H9 (cell line): ENCODE measurements at regions not wholly inside any gene's neighbourhood (a gene's known extent, or its start where the extent isn't known, plus 50 kb on each side); places are given as distances from the start of the nearest gene placed in this dataset.

Experiments used
- DNase-seq: peaks from one replicate; pipeline ENCODE4 v3.0.0-alpha.2; 2017
- H2AFZ ChIP-seq: one replicate; pipeline ENCODE4 v1.6.1; 2013; ENCODE audit warnings: mild to moderate bottlenecking, low read length, control low read depth, moderate library complexity
- H2AK5ac ChIP-seq: 2 replicates; pipeline ENCODE4 v1.6.1; 2013; ENCODE audit warnings: low read length, control low read depth, mixed read lengths; ENCODE audit not compliant: insufficient read length
- H2BK120ac ChIP-seq: one replicate; pipeline ENCODE4 v1.6.1; 2013; ENCODE audit warnings: low read depth, mild to moderate bottlenecking, low read length, control low read depth, inconsistent platforms; ENCODE audit not compliant: poor library complexity, severe bottlenecking
- H2BK12ac ChIP-seq: 2 replicates; pipeline ENCODE4 v1.6.1; 2013; ENCODE audit warnings: low read length, control low read depth, mixed read lengths, low read depth; ENCODE audit not compliant: insufficient read length
- H2BK15ac ChIP-seq: 2 replicates; pipeline ENCODE4 v1.6.1; 2013; ENCODE audit warnings: low read depth, low read length, control low read depth
- H2BK20ac ChIP-seq: one replicate; pipeline ENCODE4 v1.6.1; 2013; ENCODE audit warnings: low read depth, mild to moderate bottlenecking, low read length, control low read depth, inconsistent platforms; ENCODE audit not compliant: poor library complexity, severe bottlenecking
- H2BK5ac ChIP-seq: 2 replicates; pipeline ENCODE4 v1.6.1; 2013; ENCODE audit warnings: low read length, control low read depth, mixed read lengths; ENCODE audit not compliant: insufficient read length
- H3K14ac ChIP-seq: 2 replicates; pipeline ENCODE4 v1.6.1; 2013; ENCODE audit warnings: low read length, control low read depth; ENCODE audit not compliant: insufficient read depth
- H3K18ac ChIP-seq: 2 replicates; pipeline ENCODE4 v1.6.1; 2013; ENCODE audit warnings: low read depth, mild to moderate bottlenecking, mixed read lengths, low read length, control low read depth; ENCODE audit not compliant: insufficient read length
- H3K23ac ChIP-seq: 2 replicates; pipeline ENCODE4 v1.6.1; 2013; ENCODE audit warnings: low read length, control low read depth, mixed read lengths, low read depth; ENCODE audit not compliant: insufficient read length
- H3K23me2 ChIP-seq: 2 replicates; pipeline ENCODE4 v1.6.1; 2013; ENCODE audit warnings: low read depth, mild to moderate bottlenecking, mixed read lengths, low read length, control low read depth; ENCODE audit not compliant: insufficient read length, poor library complexity, severe bottlenecking
- H3K27ac ChIP-seq: 2 replicates; pipeline ENCODE4 v1.5.1; 2013; ENCODE audit warnings: low read length, control low read depth, mixed read lengths, low read depth; ENCODE audit not compliant: insufficient read length
- H3K27me3 ChIP-seq: 2 replicates; pipeline ENCODE4 v1.6.1; 2013; ENCODE audit warnings: low read length, control low read depth, inconsistent platforms; ENCODE audit not compliant: insufficient read depth
- H3K4ac ChIP-seq: 2 replicates; pipeline ENCODE4 v1.6.1; 2013; ENCODE audit warnings: low read depth, mild to moderate bottlenecking, control low read depth, inconsistent platforms, low read length, moderate library complexity
- H3K4me1 ChIP-seq: 2 replicates; pipeline ENCODE4 v1.6.1; 2013; ENCODE audit warnings: low read length, control low read depth, inconsistent platforms; ENCODE audit not compliant: insufficient read depth
- H3K4me2 ChIP-seq: 2 replicates; pipeline ENCODE4 v1.6.1; 2013; ENCODE audit warnings: low read length, control low read depth, mixed read lengths; ENCODE audit not compliant: insufficient read length, insufficient read depth
- H3K56ac ChIP-seq: 2 replicates; pipeline ENCODE4 v1.6.1; 2013; ENCODE audit warnings: low read depth, mild to moderate bottlenecking, mixed read lengths, low read length, control low read depth; ENCODE audit not compliant: insufficient read length
- H3K79me1 ChIP-seq: 2 replicates; pipeline ENCODE4 v1.6.1; 2013; ENCODE audit warnings: low read depth, mild to moderate bottlenecking, moderate library complexity, low read length, control low read depth, inconsistent platforms; ENCODE audit not compliant: insufficient read depth, poor library complexity, severe bottlenecking
- H3K79me2 ChIP-seq: 2 replicates; pipeline ENCODE4 v1.6.1; 2013; ENCODE audit warnings: low read length, control low read depth, inconsistent platforms; ENCODE audit not compliant: insufficient read depth
- H3K9ac ChIP-seq: 2 replicates; pipeline ENCODE4 v1.6.1; 2013; ENCODE audit warnings: low read length, control low read depth, mixed read lengths; ENCODE audit not compliant: insufficient read length; ENCODE audit errors: extremely low read depth
- H3K9me3 ChIP-seq: one replicate; pipeline ENCODE4 v1.6.1; 2013; ENCODE audit warnings: low read depth, low read length, inconsistent platforms; ENCODE audit not compliant: control insufficient read depth
- H3T11ph ChIP-seq: one replicate; pipeline ENCODE4 v1.6.1; 2013; ENCODE audit warnings: mild to moderate bottlenecking, low read length, control low read depth, inconsistent platforms
- H4K20me1 ChIP-seq: one replicate; pipeline ENCODE4 v1.6.1; 2013; ENCODE audit not compliant: control insufficient read depth, insufficient read length, insufficient read depth
- H4K5ac ChIP-seq: 2 replicates; pipeline ENCODE4 v1.6.1; 2013; ENCODE audit warnings: low read depth, mild to moderate bottlenecking, mixed read lengths, low read length, control low read depth; ENCODE audit not compliant: insufficient read length
- H4K8ac ChIP-seq: replicated peaks from 2 replicates; pipeline ENCODE4 v1.6.1; 2013; ENCODE audit warnings: low read length, control low read depth, mixed read lengths, low read depth; ENCODE audit not compliant: insufficient read length
- H4K91ac ChIP-seq: 2 replicates; pipeline ENCODE4 v1.6.1; 2013; ENCODE audit warnings: low read depth, mild to moderate bottlenecking, moderate library complexity, mixed read lengths, low read length, control low read depth; ENCODE audit not compliant: insufficient read length
- H3K27ac Mint-ChIP-seq, 3 experiments: 2 replicates in 2 of 3; 3 replicates in 1 of 3; pipeline ENCODE4 v1.8.0; 2020 to 2021; ENCODE audit warnings: mixed read lengths in 3 of 3, mild to moderate bottlenecking in 1 of 3, moderate library complexity in 1 of 3
- H3K27me3 Mint-ChIP-seq: 2 replicates; pipeline ENCODE4 v1.8.0; 2021; ENCODE audit warnings: low read depth, mild to moderate bottlenecking, moderate library complexity, mixed read lengths
- H3K36me3 Mint-ChIP-seq, 3 experiments: 2 replicates in 2 of 3; 3 replicates in 1 of 3; pipeline ENCODE4 v1.8.0; 2020 to 2021; ENCODE audit warnings: low read depth in 3 of 3, mixed read lengths in 3 of 3; ENCODE audit not compliant: insufficient read depth in 1 of 3
- H3K4me1 Mint-ChIP-seq, 2 experiments: 2 replicates each; pipeline ENCODE4 v1.8.0; 2020; ENCODE audit warnings: mixed read lengths in 2 of 2
- H3K4me3 Mint-ChIP-seq, 2 experiments: 2 replicates in 1 of 2; 3 replicates in 1 of 2; pipeline ENCODE4 v1.8.0; 2020 to 2021; ENCODE audit warnings: mild to moderate bottlenecking in 2 of 2, mixed read lengths in 2 of 2, moderate library complexity in 1 of 2
- H3K9me3 Mint-ChIP-seq, 2 experiments: 2 replicates in 1 of 2; 3 replicates in 1 of 2; pipeline ENCODE4 v1.8.0; 2020; ENCODE audit warnings: mild to moderate bottlenecking in 2 of 2, mixed read lengths in 2 of 2, moderate library complexity in 1 of 2
- TF ChIP-seq, protein P1 (sequence below): fragments of 200-600 bp; sonication (generic); conservative IDR thresholded peaks from 3 replicates; pipeline ENCODE4 v1.8.0; 2021; ENCODE audit warnings: antibody characterized with exemption, mild to moderate bottlenecking

DNA sequence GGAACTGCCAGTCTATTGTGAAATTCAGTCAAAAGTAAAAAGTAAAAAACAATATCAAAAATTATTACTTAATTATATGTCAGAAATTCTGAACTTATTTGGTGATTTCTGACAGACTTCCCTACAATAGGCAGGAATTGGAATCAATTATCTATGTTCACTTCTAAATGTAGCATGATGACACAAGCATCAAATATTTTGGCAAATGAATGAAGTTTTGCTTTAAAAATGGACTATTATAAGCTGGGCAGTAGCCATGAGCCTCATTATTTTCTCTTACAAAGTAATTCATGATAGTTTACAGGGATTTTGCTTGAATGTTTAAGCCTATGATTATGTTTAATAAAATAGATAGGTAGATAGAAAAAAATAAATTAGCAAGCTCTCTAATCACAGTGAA is 582.6 kb downstream of the SLITRK6 start:
- Mint-ChIP-seq H3K36me3 (no peaks in the 10 kb centered on the region; a peak in 1 of 7 replicates), H3K27ac (no peak overlapping the region), H3K4me3 (no peak overlapping the region), H3K4me1 (peaks cover 0 to 4% of the 10 kb centered on the region in 2 experiments; a peak in 1 of 4 replicates), H3K9me3 (no peaks in the 10 kb centered on the region), H3K27me3 (no peaks in the 10 kb centered on the region)
- Histone ChIP-seq H3K4me2 (no peak overlapping the region), H3K4ac (no peak overlapping the region), H3K79me1 (no peaks in the 10 kb centered on the region), H3K18ac (no peak overlapping the region), H3T11ph (no peak overlapping the region), H2BK120ac (no peak overlapping the region), H3K9me3 (no peaks in the 10 kb centered on the region), H4K91ac (no peak overlapping the region), H2BK20ac (no peak overlapping the region), H3K9ac (no peak overlapping the region), H3K23ac (no peak overlapping the region), H2BK12ac (no peak overlapping the region), H4K8ac (no peak overlapping the region), H3K23me2 (no peaks in the 10 kb centered on the region), H2AK5ac (no peak overlapping the region), H3K79me2 (no peaks in the 10 kb centered on the region), H4K20me1 (no peaks in the 10 kb centered on the region), H3K14ac (no peak overlapping the region), H3K56ac (no peak overlapping the region), H3K27ac (no peak overlapping the region), H2BK15ac (no peak overlapping the region), H3K27me3 (no peaks in the 10 kb centered on the region), H3K4me1 (no peaks in the 10 kb centered on the region), H4K5ac (no peak overlapping the region), H2BK5ac (no peak overlapping the region), H2AFZ (no peak overlapping the region)
- TF ChIP-seq, protein P1, sequence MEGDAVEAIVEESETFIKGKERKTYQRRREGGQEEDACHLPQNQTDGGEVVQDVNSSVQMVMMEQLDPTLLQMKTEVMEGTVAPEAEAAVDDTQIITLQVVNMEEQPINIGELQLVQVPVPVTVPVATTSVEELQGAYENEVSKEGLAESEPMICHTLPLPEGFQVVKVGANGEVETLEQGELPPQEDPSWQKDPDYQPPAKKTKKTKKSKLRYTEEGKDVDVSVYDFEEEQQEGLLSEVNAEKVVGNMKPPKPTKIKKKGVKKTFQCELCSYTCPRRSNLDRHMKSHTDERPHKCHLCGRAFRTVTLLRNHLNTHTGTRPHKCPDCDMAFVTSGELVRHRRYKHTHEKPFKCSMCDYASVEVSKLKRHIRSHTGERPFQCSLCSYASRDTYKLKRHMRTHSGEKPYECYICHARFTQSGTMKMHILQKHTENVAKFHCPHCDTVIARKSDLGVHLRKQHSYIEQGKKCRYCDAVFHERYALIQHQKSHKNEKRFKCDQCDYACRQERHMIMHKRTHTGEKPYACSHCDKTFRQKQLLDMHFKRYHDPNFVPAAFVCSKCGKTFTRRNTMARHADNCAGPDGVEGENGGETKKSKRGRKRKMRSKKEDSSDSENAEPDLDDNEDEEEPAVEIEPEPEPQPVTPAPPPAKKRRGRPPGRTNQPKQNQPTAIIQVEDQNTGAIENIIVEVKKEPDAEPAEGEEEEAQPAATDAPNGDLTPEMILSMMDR: no peak
- DNase-seq: no peak
